AG08396 (cell line): ENCODE measurements at regions not wholly inside any gene's neighbourhood (a gene's known extent, or its start where the extent isn't known, plus 50 kb on each side); places are given as distances from the start of the nearest gene placed in this dataset.
"Not testable (repeated sequence)": the region's sequence is repeated elsewhere in the genome, so short reads cannot be mapped to it uniquely, and the experiment has no call there.

Experiments
- DNase-seq: peaks from one replicate; pipeline ENCODE4 v3.0.0; 2012; ENCODE audit warnings: low spot score, mixed read lengths

DNA sequence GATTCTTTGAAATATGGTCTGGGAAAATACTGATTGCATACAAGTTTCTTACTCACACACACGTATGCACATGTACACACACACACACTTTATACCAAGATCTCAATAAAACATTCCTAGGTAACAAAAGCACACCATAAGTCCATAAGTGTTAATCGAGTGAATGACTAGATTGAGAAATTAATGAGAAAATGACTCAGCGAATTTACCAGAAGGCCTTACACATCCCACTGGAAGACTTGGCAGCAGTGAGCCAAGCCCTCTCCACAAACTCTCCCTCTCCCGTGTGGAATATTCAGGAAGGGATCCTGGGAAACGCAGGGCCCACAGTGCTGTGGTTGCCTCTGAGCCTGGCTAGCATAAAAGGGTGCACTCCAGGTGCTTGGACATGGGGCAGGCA is 227.2 kb downstream of the LY86 start:
- DNase-seq: no peak

- DNase-seq: no peak
These were observed 228.2 kb downstream of the LY86 start for GRCh38 chr6:6816716-6817115.

DNA sequence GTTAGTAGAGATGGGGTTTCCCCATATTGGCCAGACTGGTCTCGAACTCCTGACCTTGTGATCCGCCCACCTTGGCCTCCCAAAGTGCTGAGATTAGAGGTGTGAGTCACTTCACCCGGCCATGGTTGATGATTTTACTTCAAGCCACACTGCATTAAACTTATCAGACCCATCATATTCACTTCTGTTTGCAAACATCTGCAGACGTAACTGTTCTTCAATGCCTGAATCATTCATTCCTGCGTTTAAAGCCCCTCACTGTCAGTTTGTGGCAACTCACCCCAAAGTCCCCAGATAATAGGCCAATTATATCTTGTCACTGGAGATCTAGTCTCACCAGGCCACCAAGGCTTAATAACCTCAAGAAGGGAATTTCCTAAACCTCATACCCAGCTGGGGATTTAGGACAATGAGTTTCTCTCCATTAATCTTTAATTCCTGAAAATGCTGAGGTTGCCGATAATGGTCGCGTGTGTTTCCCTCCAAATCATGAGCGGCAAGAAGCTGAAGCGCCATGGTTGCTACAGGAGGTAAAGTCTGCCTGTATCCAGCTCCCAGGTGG is 229.6 kb downstream of the LY86 start:
- no peak for DNase-seq

DNA sequence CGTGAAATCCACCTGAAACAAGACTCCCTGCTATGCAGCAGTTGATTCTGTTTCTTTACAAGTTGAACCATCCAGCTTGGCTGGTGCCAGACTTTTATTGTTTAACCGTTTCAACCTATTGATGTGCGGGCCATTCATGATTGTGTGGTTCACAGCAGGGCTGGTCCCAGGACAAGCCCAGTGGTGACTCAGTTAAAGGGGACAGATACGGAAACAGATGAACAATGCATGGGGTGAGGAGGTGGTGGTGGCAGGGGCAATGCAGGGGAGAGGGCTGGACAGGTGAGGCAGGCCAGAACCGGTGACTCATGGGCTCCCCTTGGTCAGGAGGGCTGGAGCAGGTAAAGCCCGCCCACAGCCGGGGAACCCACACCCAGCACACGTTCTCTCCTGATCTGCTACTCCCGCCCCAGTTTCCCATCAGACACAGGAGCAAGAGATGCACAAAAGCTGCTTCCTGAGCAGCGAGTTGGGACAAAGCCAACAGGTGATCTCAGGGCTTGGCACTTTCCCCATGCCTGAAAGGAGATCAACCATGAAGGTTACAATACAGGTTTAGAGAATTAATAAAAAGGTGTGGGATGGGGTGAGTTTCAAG is 232.2 kb downstream of the LY86 start:
- no peak for DNase-seq

- DNase-seq: no peak
These were observed 233.2 kb downstream of the LY86 start for GRCh38 chr6:6821639-6822261.

- DNase-seq: no peak
These were observed 234.5 kb downstream of the LY86 start for GRCh38 chr6:6823030-6823429.

GRCh38 chr6:6823568-6824224 is 235.2 kb downstream of the LY86 start:
- no peak for DNase-seq

DNA sequence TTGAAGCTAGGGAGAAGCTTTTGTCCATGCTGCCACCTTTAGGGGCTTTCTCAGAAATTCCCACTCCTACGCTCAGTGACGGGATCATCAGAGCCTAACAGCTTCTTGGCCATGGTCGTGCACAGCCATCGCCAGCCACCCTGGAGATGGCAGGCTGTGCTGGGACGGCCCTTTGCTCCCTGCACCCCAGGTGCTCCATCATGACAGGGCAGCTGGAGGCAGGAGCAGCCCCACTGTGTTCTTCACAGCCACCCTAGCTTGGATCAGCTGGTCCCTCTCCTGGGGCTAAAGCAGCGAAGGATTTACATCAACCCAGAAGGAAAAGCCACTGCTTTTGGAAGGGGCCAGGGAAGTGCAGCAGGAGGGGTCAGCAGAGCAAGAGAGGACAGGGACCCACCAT is 235.9 kb downstream of the LY86 start:
- DNase-seq: no peak

DNA sequence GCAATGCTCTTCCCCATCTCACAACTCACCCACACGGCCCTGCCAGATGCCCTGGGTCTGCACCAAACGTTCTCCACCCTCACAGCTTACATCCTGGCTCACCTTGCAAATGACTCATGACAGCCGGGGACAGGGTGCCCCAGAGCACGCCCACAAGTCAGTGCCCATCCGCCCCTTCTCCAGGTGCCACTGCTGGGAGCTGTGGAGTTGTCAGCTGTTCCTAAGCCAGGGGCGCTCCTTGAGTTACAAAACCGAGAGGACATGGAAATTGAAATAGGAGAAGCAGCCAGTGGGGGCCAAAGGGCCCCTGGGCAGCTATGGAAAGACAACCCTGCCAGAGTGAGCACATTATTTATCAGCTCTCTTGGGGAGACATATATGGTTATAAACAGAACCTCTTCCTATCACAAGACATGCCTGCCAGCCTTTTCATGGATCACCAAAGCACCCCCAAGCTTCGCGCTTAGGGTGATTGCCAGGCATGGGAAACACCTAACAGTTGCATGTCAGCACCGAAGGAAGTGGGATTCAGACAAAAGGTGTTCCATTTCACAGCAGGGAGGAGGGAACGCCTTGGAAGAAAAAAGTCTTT is 236.8 kb downstream of the LY86 start:
- DNase-seq: no peak

DNA sequence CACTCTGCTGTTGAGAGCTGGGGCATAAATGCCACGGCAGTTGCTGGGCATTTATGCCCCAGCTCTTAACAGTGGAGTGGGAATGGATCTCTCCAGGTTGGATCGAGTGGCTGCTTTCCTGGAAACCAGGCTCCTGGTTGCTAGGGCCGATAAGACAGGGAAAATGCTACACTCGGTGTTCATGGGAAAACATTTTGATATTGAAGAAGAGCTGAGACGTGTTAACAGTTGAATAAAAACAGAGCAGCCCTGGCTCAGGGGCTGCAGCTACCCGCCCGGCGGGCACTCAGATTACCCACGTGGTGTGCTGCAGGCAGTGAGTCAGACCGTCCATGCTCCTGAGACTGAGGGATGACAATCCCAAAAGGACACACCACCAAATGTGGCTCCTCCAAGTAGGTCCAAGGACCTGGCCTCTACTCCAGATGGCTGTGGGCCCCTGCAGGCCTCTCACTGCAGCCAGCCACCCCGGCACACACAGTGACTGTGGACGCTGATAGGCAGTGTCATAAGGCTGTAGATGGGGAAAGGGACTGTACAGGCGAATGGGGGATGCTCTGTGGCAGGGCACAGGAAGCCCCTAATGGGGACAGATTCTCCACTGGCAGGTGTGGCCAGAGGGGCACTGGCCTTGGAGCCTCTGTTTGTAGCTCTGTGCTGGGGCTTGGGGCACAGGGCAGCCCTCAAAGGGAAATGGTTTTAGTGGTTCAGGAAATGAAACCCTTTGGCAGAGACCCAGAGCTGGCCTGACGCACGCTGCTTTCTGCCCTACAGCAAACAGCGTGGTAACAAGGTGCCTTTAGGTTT is 237.8 kb downstream of the LY86 start:
- no peak for DNase-seq

DNA sequence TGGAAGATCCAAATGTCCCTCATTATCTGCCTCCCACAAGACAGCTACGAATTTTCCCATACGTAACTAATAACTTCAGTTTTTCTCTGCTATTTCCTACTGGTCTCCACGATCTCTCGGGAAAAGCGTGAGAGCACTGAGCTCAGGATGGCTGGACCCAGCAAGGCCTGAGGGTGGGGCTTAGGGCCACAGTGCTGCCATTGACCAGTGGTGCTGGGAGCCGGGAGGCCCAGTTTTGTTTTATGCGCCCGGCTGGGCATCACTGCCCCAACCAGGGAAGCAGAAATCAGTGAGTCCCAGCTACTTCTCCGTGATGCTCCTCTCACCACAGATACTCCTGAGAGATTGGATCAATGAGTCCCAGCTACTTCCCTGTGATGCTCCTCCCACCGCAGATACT is 238.4 kb downstream of the LY86 start:
- DNase-seq: no peak

- no peak for DNase-seq
These were observed 241.6 kb downstream of the LY86 start for GRCh38 chr6:6829872-6830685.

GRCh38 chr6:6830686-6831063 is 242.2 kb downstream of the LY86 start:
- DNase-seq: not testable (repeated sequence)

GRCh38 chr6:6832439-6832838 is 243.9 kb downstream of the LY86 start:
- no peak for DNase-seq

GRCh38 chr6:6834356-6835222 is 246.1 kb downstream of the LY86 start:
- DNase-seq: no peak

GRCh38 chr6:6835223-6835503 is 246.6 kb downstream of the LY86 start:
- no peak for DNase-seq

DNA sequence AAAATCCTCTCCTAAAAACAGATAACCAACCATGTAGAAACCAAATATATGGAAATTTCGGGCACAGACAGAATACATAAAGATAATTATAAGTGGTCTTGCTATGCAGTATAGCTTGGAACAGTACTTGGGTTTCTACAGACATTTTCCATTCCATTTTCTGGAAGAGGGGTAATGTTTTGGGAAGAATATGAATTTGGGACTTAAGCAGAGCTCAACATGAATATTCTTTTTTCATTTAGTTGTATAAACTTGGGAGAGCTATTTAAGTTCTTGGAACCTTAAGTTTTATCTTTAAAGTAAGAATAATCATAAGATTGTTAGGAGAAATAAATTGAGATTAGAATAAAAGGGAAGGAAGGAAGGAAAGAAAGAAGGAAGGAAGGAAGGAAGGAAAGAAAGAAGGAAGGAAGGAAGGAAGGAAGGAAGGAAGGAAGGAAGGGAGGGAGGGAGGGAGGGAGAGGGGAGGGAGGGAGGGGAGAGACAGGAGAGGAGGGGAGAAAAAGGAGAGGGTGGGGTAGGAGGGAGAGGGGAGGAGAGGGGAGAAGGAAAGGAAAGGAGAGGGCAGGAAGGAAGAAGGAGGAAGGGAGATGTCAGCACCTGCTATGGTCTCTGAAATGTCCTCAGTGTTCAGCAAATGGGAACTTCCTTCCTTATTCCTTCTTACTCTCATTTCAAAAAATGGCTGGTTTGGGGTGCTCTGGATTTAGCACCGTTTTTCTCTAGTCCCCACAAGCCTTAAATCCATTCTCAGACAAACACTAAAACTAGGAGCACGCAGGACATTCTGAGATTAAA is 248.3 kb downstream of the LY86 start:
- DNase-seq: no peak

DNA sequence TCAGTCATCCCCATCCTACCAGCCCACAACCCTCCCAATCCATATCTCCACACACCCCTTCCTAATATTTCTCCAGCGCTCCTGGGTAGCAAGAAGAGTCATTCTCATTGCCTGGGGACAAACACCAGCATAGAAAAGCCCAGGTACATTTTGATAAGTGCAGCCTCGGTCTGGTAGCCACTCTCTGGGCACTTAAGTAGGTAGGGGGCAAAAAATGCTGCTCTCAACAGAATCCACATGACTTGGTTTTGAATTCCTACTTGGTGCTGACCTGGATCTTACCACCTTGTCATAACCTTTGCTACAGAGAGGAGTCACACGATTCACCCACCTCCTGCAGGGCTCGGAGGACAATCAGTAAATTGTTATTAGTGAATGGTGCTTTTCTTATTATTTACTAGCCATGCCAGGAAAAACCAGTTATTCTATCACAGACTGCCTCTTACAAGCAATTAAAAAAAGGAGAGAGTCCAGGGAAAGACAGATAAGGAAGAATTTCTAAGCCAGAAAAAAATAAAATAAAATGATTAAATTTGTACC is 249.1 kb downstream of the LY86 start:
- DNase-seq: no peak

- no peak for DNase-seq
These were observed 252.3 kb downstream of the LY86 start for GRCh38 chr6:6840831-6841291.
